CMK (cell line): ENCODE measurements at regions not wholly inside any gene's neighbourhood (a gene's known extent, or its start where the extent isn't known, plus 50 kb on each side); places are given as distances from the start of the nearest gene placed in this dataset.
"Not testable (repeated sequence)": the region's sequence is repeated elsewhere in the genome, so short reads cannot be mapped to it uniquely, and the experiment has no call there.

ENCODE experiments used
- DNase-seq: peaks from one replicate; pipeline ENCODE4 v3.0.0-alpha.2; 2010; ENCODE audit warnings: low read depth

- DNase-seq, result no peak
Measured at GRCh38 chr10:33781606-33782395, 447.3 kb upstream of the NRP1 start.

- DNase-seq, result no peak
Measured at GRCh38 chr10:33780961-33781360, 446.5 kb upstream of the NRP1 start.

GRCh38 chr10:33777223-33777622 lies 442.8 kb upstream of the NRP1 start:
- DNase-seq, result no peak

- no peak for DNase-seq
Measured at GRCh38 chr10:33776419-33777070, 442.1 kb upstream of the NRP1 start.

- no peak for DNase-seq
Measured at GRCh38 chr10:33774857-33775256, 440.4 kb upstream of the NRP1 start.

- no peak for DNase-seq
Measured at GRCh38 chr10:33773886-33774480, 439.5 kb upstream of the NRP1 start.

- no peak for DNase-seq
Measured at GRCh38 chr10:33773253-33773573, 438.7 kb upstream of the NRP1 start.

GRCh38 chr10:33772370-33773252 lies 438.1 kb upstream of the NRP1 start:
- DNase-seq, result no peak

- DNase-seq, result not testable (repeated sequence)
Measured at GRCh38 chr10:33771856-33772255, 437.4 kb upstream of the NRP1 start.

- DNase-seq, result no peak
Measured at GRCh38 chr10:33764694-33765185, 430.3 kb upstream of the NRP1 start.

- DNase-seq, result no peak
Measured at GRCh38 chr10:33760056-33760943, 425.8 kb upstream of the NRP1 start.

- no peak for DNase-seq
Measured at GRCh38 chr10:33759191-33759590, 424.7 kb upstream of the NRP1 start.

GRCh38 chr10:33758299-33758698 lies 423.8 kb upstream of the NRP1 start:
- no peak for DNase-seq

GRCh38 chr10:33754052-33754451 lies 419.6 kb upstream of the NRP1 start:
- no peak for DNase-seq

GRCh38 chr10:33753389-33753788 lies 418.9 kb upstream of the NRP1 start:
- no peak for DNase-seq

- DNase-seq, result no peak
Measured at GRCh38 chr10:33749790-33750189, 415.3 kb upstream of the NRP1 start.

GRCh38 chr10:33749067-33749735 lies 414.7 kb upstream of the NRP1 start:
- DNase-seq, result no peak

GRCh38 chr10:33746836-33747268 lies 412.4 kb upstream of the NRP1 start:
- DNase-seq, result no peak

- DNase-seq, result no peak
Measured at GRCh38 chr10:33746186-33746585, 411.7 kb upstream of the NRP1 start.

- DNase-seq, result no peak
Measured at GRCh38 chr10:33743429-33743857, 409.0 kb upstream of the NRP1 start.

GRCh38 chr10:33739031-33739430 lies 404.6 kb upstream of the NRP1 start:
- DNase-seq, result no peak
